HG02840 (cell line): ENCODE measurements at regions not wholly inside any gene's neighbourhood (a gene's known extent, or its start where the extent isn't known, plus 50 kb on each side); places are given as distances from the start of the nearest gene placed in this dataset.
A peak's percentile ranks its signal among the peaks of the same experiment; 100 is the strongest.
"Not testable (repeated sequence)": the region's sequence is repeated elsewhere in the genome, so short reads cannot be mapped to it uniquely, and the experiment has no call there.

Source experiments
- ATAC-seq: cut with Tn5 transposase; IDR thresholded peaks from one replicate; pipeline ENCODE4 v1.9.1; 2021; ENCODE audit warnings: mild to moderate bottlenecking, moderate library complexity, moderate number of reproducible peaks; ENCODE audit not compliant: unreplicated experiment, low FRiP score

DNA sequence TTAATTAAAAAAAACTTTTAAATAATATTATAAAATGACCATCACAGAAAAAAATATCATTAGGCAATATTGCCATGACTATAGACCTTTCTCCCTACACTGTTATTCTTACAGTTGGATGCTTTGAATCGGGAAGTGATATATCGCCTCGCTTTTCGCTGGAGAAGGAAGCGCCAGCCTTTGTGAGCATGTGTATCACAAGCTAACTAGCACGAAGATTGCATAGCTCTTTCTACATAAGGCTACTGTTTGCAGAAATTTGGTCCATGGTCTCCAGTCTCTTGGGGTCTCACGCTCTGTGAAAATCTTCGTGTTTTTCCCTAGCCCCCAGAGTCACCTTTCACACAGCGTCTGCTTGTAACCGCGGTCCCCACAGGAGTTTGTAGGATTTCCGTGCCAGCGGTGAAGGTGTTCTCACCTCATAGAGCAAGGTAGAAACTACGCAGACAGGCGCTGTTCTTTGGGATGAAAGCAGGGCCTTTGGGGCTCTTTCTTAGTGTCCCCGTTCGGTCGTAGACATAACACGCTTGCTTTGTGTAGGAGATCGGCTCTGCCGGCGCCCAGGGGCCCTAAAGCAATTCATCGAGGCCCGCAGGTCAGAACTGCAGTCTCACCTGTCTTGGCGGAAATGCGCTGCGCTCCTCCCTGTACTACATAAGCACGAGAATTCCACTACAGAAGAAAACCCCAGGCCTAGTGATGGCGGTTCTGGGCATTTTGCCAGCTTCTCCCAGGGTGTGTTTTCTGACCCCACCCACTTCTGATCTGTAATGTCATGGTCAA lies 214.5 kb upstream of the NOTCH2NLA start:
- ATAC-seq, result not testable (repeated sequence)

DNA sequence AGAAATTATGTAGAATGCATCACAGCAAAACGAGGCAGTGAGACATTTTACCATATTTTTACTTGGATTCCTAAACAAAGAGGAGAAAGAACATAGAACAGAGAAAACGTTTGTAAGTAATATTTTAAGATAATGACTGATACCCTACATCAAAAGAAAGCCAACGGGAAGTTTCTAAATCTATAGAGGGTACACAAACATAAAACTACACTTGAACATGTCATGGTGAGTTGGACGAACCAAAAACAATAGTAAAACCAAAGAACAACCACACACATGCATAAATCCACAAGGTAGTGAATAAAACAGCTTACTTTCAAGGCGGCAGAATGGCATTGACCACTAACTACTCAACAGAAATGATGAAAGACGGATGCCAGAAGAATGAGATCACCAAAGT lies 209.7 kb upstream of the NOTCH2NLA start:
- not testable (repeated sequence) for ATAC-seq

DNA sequence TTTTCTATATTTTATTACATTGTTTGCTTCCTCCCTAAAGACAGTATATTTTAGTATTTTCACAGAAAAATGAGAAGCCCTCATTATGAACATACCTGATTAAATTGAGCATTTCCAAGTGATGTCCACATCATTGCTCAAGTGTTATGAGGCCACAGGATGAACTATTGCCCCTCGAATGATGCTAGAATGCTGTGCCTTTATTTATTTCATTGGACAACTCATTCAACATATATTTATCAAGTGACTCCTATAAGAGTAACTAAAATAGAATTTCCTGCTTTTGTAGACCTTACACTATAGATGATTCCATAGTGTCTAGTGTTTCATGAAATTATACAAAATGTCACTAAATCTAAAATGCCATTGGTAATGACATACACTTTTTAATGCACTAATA lies 187.8 kb upstream of the NOTCH2NLA start:
- ATAC-seq, result not testable (repeated sequence)

DNA sequence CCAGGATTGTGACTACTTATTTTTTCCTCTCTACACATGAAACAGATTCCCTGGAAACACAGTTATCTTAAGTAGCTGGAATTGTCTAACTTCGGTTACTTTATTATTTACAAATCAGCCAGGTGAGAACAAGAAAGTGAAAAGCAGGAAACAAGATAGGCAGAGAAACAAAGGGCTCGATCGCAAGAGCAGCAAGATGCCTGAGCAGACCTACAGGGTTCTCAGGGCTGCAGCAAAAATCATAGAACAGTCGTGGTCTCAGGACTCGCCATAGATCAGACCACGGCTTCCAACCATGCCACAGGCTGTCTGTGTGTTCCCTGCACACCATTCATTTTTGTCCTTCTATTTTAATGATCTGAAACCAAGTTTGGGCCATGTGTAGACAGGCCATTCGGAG lies 186.2 kb upstream of the NOTCH2NLA start:
- not testable (repeated sequence) for ATAC-seq

DNA sequence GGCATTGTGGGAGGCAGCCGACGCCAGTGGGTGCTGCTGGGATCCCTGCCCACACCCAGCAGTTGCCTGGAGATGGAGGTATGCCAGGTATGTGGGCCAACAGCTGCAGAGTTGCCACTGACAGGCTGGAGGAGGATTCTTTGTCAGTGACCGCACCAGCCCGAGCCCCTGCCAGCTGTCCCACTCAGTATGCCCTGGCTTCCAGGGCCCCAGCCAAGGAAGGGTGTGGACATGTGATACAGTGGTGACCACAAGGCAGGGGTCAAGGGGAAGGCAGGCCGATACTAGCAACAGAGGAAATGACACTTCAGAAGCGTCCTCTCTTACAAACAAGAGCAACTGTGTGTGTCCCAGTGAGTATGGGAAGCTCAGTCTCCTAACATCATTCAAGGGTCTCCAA lies 185.1 kb upstream of the NOTCH2NLA start:
- ATAC-seq, result not testable (repeated sequence)

DNA sequence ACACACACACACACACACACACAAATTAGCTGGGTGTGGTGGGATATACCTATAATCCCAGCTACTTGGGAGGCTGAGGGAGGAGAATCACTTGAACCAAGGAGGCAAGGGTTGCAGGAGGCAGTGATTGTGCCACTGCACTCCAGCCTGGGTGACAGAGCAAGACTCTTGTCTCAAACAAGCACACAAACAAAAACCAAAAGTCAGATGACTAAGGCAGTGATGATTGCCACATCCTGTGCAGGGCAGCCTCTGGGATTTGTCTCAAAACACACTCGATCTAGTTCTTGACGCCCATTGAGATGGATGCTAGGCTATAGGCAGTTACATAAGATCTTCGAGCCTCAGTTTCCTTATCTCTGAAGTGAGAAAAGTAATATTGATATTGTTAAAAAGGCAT lies 183.1 kb upstream of the NOTCH2NLA start:
- ATAC-seq, result not testable (repeated sequence)

DNA sequence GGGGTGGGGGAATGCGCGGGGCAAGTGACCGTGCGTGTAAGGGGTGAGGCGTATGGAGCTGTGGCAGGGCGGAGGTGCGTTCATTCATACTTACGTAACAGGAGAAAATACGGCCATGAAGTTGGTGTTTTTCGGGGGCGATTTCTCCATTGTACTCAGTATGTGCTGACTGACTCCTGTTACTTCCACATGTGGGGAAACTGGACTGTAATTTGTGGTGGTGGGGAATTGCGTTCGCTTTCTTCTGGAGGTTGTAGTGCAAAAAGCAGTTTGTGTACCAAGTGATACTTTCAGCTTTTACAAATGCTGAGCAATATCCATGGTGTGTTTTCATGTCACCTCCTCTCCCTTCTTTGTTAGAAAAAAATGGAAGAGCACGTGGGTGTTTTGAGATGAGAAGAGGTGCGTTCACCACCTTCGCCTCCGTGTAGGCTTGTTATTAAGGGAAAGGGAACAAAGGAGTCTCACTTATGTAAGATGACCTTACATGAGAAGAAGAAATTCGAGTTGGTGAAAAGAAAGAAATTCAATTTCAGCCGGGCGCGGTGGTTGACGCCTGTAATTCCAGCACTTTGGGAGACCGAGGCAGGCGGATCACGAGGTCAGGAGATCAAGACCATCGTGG lies 181.1 kb upstream of the NOTCH2NLA start:
- not testable (repeated sequence) for ATAC-seq

DNA sequence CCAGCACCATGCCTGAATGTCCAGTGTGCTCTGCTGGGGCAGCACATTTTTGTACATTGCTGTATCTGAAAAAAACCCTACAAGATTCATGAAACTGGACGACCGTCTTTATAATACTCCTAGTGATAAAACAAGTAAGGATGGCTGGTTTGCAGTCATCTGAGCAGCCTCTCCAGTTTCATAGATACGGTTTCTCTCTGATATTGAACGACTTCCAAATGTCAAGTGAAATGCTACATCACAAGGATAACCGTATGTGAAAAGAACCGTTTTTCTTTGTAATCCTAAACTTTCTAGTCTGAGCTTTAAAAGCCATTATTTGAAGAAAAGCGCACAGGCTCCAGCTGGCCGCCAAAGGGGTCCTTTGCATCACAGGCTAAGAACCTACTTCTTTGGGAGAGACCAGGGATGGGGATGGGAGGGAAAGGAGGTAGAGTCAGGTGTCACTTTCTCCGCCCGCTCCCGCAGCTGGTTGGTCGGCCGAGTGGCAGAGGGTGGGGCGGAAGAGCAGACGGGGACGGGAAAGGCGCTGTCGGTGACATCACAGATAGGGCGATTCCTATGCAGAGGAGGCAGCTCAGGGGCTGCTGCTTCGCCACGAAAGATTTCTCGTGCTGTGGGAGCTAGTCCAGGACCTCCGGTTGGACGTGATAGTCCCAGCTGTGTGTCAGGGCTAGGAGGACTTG lies 180.4 kb upstream of the NOTCH2NLA start:
- not testable (repeated sequence) for ATAC-seq

DNA sequence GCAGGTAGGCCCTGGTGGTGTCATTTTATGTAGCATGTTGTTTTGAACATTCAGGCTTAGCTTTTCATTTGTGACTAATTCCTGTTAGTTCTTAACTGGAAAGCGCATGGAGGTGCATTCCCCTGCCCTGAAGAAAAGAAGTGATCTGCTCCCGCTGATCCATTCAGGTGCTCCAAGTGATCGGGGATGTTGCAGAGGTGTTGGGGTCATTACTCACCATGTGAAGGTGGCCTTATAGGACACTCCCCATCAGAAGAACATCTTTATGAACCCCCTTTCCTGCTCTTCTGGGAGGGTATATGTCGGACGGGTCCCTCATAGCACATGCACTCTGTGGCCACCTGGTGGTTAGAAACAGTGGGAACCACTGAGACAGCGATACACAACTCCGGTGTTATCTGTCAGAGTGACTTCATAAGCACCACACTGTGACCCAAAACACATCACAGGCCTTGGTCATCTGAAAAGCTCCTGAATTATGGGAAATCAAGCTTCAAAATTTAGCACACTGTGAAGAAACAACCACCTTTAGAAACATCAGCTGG lies 172.5 kb upstream of the NOTCH2NLA start:
- ATAC-seq, result not testable (repeated sequence)

DNA sequence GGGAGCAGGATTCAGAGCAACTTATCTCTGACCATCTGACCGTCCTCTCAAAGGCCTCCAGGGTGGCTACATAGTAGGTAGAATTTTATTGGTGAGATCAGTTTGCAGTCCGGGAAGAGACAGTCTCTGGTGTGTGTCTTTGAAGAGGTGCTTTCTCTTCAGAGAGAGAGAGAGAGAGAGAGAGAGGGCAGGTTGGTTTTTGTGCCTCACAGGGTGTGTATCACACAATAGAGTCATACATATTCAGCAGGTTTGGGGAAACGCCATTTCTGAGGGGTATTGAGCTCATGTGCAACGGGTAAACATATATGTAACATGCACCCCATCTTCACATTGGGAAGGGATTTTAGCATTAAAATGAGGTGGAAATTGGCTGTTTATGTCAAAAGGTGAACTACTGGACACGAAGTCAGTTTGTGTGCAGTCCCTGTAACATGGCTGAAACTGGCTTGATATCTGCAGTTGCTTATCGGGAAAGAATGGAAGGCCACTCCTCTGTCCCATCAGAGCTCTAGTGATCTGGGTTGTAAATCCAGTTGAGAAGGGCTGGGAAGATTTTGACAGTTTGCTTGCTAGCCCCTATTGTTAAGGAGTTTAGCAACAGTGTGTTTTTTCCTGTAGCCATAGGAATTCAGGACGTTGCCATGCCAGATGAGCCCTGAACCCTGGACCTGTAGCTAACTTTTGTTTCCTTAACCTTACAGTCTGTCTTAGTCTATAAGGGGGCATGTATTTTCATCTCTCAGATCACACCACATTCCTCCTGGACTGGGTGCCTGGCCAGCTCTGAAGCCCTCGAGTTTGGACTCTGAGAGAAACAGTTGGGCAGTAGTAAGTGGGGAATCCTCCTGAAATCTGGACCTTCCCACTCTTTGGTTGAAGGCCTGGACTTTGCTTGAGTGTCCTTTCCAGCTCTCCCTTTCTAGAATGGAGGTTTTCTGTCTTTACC lies 171.6 kb upstream of the NOTCH2NLA start:
- ATAC-seq, result not testable (repeated sequence)

DNA sequence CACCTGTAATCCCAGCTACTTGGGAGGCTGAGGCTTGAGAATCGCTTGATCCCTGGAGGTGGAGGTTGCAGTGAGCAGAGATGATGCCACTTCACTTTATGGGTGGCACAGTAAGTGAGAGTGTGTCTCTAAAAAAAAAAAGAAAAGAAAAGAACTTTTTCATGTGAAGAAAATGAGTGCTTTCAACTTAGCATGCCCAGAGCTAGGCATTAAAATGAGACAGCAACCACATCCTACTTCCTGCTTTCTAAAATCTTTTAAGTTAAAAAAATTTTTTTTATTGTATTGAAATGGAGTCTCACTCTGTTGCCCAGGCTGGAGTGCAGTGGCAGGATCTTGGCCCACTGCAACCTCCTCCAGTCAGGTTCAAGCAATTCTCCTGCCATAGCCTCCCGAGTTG lies 170.4 kb upstream of the NOTCH2NLA start:
- ATAC-seq, result not testable (repeated sequence)

DNA sequence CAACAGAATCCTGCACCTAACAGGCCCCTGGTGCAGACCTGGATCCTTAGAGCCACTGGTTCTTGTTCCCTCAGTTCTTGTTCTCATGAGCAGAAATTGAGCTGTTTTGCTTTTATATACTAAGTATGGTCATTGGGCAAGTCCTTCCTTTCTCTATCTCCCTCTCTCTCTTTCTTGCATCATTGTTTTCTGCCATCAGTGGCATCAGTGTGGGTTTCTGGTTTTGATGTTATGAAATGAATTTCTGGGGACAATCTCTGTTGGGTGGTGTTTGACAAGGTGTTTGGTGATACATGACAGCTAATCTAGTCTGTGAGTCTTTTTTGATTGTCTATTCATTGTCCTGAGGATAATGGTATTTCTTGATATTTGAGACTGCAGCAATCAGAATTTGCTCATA lies 168.0 kb upstream of the NOTCH2NLA start:
- not testable (repeated sequence) for ATAC-seq

DNA sequence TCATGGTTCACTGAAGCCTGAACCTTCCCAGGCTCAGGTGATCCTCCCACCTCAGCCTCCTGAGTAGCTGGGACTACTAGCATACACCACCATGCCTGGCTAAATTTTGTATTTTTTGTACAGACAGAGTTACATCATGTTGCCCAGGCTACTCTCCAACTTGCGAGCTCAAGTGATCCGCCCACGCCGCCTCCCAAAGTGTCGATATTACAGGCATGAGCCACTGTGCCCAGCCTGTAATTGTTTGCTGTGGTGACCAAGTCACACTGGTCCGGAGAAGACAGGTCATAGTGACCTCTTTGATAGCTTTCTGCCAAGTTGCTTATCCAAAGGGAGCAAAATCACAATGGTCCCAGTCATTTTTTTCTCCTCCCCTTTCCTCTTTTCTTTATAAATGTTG lies 167.4 kb upstream of the NOTCH2NLA start:
- ATAC-seq, result not testable (repeated sequence)

DNA sequence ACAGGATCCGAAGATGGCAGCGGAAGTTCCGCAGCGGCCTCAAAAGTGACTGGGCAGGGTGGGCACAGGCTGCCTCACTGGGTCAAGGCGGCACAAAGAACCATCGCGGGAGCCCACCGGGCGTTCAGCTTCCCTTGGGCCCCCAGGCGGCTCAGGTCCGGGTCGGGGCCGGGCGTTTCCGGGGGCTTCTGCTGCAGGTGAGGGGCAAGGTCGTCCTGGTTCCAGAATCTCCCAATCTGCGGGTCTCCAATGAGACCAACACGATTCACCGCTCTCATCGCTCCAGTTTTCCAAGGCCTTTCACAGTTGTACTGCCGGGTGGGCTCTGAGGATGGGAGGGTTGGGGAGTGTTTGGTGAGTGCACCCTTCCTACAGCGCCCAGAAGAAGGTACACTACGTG lies 165.0 kb upstream of the NOTCH2NLA start:
- ATAC-seq, result not testable (repeated sequence)

DNA sequence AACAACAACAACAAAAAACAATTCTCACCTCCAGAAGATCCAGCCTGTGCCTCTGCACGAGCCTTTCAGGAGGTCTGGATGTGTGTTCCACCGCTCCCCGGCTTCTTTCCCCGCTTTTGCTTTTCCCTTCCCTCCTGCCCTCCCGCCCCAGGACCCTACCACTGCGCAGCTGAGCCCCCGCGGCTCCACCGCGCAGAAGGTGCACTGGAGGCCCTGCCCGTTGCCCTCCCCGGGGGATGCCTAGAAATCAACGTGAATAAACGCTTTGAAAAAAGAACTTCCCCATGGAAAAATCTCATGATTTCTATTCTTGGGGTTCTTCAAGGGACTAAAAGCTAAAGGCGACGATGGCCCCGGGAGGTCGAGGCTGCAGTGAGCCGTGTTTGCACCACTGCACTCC lies 164.3 kb upstream of the NOTCH2NLA start:
- not testable (repeated sequence) for ATAC-seq

DNA sequence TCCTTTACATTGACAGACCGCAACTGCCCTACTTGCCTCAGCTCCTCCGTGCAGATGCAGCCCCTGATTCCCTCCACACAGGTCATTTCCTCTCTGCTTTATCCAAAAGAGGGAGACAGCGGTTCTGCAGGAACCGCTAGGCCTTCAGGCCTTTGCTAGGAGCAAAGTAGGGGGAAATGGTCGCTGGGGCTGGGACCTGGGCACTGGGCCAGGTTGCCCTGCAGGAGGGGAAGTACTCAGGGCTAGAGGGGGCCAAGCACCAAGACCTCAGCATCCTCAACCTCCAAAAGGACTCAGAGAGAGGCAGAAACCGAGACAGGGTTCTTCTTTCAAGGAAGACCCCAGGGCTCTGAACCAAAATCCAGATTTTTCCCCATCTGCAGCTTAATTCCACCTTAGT lies 160.4 kb upstream of the NOTCH2NLA start:
- not testable (repeated sequence) for ATAC-seq

DNA sequence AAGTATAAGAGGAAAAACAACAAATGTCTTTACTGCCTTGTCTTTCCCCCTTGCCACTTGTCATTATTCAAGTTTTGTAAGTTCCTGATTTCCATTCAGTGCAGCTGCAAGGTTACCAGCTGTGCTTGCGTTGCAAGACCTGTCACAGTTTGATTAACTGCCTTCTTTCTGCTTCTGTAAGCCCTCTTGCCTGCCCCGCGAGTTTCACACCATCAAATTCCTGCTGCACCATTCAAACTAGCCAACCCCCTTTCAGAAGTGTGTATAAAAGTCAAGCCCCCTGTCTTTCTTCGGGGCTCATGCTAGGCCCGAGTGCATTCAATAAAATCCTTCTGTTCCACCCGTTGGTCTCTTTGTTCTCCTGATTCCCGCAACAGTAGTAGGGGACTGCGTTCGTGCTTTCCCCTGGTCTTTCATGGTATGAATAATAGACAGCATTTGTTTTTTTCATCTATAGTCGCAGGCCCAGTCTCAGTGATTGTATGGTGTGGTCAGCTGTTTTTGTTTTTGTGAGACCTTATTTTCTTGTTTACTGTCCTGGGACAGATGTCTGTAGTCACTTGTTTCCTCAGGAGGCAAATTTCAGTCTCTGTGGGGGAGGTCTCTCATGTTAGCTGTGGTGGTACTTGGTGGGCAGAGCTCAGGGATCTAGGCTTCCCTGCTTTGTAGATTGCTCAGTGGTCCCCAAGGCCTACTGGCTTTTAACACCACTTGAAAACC lies 159.1 kb upstream of the NOTCH2NLA start:
- ATAC-seq, result not testable (repeated sequence)

DNA sequence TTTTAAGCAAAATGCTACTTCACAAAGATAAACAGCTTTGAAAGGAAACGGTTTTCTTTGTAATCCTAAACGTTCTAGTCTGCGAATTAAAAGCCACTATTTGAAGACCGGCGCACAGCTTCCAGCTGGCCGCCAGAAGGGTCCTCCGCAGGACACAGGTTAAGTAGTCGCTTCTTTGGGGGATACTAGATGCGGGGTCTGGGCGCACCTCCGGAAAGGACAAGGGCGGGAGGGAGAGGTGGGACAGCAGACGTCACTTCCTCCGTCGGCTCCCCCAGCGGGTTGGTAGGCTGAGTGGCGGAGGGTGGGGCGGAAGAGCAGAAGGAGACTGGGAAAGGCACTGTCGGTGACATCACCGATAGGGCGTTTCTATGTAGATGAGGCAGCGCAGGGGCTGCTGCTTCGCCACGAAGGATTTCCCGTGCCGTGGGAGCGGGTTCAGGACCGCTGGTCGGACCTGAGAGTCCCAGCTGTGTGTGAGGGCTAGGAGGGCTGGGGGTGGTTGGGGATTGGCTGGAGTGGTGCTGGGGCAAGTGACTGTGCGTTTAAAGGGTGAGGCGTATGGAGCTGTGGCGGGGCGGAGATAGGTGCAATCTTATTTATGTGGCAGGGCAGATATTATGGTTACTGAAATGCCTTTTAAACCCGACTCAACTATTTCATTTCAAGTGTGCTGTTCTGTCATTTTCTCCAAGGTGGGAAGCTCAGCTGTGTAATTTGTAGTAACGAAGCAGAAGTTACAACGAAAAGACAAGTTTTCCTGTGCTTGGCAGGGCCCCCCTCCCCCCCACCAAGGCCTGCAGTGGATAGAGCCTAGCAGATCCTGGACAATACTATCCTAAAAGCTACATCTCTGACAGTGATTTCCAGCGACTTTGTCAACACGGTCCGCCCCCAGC lies 158.3 kb upstream of the NOTCH2NLA start:
- ATAC-seq, result peak; percentile 93
